ENCODE measurements at regions not wholly inside any gene's neighbourhood (a gene's known extent, or its start where the extent isn't known, plus 50 kb on each side); places are given as distances from the start of the nearest gene placed in this dataset.
A peak's percentile ranks its signal among the peaks of the same experiment; 100 is the strongest.
"Not testable (repeated sequence)": the region's sequence is repeated elsewhere in the genome, so short reads cannot be mapped to it uniquely, and the experiment has no call there.

DNA sequence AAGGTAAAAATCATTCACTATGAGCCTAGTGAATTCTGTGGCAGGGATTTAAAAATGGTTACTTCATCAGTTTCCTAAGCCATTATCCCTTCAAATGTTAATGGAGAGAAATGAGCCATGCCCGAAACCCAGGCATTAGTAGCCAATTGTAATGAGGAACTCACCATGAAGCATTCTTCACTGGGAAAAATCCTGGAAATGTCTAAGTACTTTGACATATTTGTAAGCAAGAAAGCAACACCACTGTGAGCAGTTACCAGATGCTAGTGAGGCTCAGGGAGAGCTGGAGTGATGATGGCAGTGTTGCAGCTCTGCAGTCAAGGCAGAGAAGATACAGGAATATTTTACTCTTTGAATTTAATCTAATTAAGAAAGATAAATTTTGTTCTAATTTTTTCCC, 220.0 kb upstream of the MBL2 start:
- no peak for DNase-seq

- no peak for DNase-seq
These were observed 216.3 kb upstream of the MBL2 start for GRCh38 chr10:52988923-52989322.

DNA sequence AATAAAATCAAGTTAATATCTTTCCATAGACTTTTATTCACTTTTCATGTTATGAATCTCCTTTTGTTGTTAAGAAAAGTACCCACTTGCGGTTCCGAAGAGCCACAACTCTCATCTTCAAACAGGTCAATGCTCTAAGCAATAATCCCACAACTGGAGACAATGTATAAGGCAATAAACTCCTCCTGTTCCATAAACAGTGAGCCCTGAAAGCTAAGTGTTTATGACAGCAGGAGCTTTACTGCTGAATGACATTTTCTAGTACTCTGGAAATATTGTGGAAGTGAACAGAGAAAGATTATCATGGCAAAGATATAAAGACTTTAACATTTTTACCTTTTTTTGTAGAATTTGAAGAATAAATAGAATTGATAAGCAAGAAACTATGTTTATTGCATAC, 213.5 kb upstream of the MBL2 start:
- no peak for DNase-seq

- no peak for DNase-seq
These were observed 211.6 kb upstream of the MBL2 start for GRCh38 chr10:52984169-52984568.

- no peak for DNase-seq
These were observed 206.9 kb upstream of the MBL2 start for GRCh38 chr10:52979295-52979990.

GRCh38 chr10:52977581-52977980, 205.0 kb upstream of the MBL2 start:
- no peak for DNase-seq

- no peak for DNase-seq
These were observed 195.5 kb upstream of the MBL2 start for GRCh38 chr10:52967806-52968795.

GRCh38 chr10:52966904-52967303, 194.3 kb upstream of the MBL2 start:
- DNase-seq: no peak

DNA sequence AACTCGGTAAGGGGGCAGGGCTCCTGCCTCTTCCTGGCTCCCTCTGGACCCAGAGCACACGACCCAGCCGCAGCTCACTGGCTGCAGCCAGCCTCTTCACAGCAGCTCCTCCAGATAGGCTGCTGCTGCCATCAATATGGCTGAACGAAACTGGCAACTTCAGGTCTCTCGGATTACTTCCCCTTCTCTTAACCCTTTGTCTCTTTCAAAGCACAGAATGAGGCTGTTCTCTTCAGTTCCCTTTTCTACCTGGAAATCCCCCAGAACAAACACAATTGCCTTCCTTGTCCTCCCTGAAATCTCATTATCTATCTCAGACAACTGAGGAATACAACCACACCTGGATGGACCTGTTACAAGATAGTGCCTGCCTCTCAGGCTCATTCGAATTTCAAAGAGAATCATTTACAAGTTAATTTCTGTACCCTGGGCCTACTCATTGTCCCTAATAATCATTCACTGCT, 193.4 kb upstream of the MBL2 start:
- DNase-seq: no peak

GRCh38 chr10:52965509-52965908, 192.9 kb upstream of the MBL2 start:
- DNase-seq: no peak

- no peak for DNase-seq
These were observed 188.7 kb upstream of the MBL2 start for GRCh38 chr10:52961323-52961722.

GRCh38 chr10:52959810-52960209, 187.2 kb upstream of the MBL2 start:
- no peak for DNase-seq

- no peak for DNase-seq
These were observed 184.3 kb upstream of the MBL2 start for GRCh38 chr10:52956861-52957260.

- no peak for DNase-seq
These were observed 183.9 kb upstream of the MBL2 start for GRCh38 chr10:52956461-52956860.

DNA sequence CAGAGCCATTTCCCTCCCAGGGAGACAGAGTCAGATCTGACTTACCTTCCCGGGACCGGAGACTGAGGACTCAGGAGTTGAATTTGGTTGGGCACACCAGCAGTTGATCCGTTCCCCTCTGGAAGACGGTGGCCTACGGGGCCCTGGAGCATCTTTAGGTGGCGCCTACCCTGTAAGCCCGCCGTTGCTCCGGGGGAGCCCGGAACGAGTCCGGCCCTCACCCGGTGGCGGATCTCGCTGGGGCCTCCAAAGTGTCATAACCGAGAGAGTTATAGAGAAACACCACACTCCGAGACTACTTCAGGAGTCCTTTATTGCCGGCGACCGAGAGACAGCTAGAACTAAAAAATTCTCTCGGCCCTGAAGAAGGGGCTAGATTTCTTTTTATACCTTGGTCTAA, 182.8 kb upstream of the MBL2 start:
- DNase-seq: no peak

GRCh38 chr10:52954407-52954806, 181.8 kb upstream of the MBL2 start:
- no peak for DNase-seq

GRCh38 chr10:52952391-52953055, 179.9 kb upstream of the MBL2 start:
- no peak for DNase-seq

DNA sequence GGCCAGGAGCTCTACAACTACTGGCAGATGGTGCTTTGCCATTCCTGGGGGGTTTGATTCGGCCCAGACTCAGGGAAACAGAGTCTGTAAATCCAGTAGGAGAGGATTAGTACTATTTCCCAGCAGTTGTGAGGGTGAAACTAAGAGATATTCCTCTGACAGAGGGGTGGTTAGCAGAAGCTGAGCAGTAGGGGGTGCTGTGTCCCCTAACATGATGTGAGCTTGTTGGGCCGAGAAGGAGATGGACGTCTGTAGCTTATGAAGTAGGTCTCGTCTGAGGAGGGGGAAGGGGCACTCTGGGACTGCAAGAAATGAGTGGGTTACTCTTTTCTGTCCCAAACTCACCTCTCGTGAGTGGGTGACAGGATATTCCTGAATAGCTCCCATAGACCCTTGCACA, 179.2 kb upstream of the MBL2 start:
- peak; percentile 13 for DNase-seq

- DNase-seq: no peak
These were observed 178.0 kb upstream of the MBL2 start for GRCh38 chr10:52950578-52950977.

- DNase-seq: no peak
These were observed 177.3 kb upstream of the MBL2 start for GRCh38 chr10:52949899-52950298.

GRCh38 chr10:52946486-52946885, 173.9 kb upstream of the MBL2 start:
- DNase-seq: no peak

GRCh38 chr10:52945521-52945920, 172.9 kb upstream of the MBL2 start:
- not testable (repeated sequence) for DNase-seq

DNA sequence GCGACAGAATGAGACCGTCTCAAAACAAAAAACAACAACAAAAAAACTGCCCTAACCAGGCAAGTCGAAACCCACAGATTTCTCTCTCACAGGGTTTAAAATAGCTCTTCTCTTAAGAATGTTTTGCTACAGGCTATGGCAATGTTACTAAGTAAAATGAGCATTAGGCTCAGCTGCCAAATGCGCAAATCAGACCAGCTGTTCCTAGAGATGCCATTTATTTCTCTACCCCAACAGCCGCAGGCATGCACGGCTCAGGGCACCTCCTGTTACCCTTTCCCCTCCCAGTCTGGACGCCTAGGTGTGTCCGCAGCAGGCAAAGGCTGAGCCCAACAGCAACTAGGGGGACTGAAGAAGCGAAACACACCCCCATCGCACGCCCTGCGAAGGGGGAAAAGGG, 168.3 kb upstream of the MBL2 start:
- DNase-seq: no peak

- no peak for DNase-seq
These were observed 167.3 kb upstream of the MBL2 start for GRCh38 chr10:52939894-52940293.

All from activated CD4-positive, alpha-beta T cell treated with anti-CD3 and anti-CD28 coated beads, Interleukin-2, Interleukin-6, amounts not matched to agents 100 ng/mL and 50 ng/mL, durations not matched to agents 16 hours and 8 hours (primary cell).